ENCODE measurements at regions not wholly inside any gene's neighbourhood (a gene's known extent, or its start where the extent isn't known, plus 50 kb on each side); places are given as distances from the start of the nearest gene placed in this dataset.
"Not testable (repeated sequence)": the region's sequence is repeated elsewhere in the genome, so short reads cannot be mapped to it uniquely, and the experiment has no call there.

- H3K4me3 ChIP-seq, result no peak overlapping the region
- intact Hi-C loops (cut with DNase I), result no loop called here
- no peaks in the 10 kb centered on the region for H3K4me1 ChIP-seq (replicated peaks in 1 of 2)
- no peak for DNase-seq
- peaks cover 0 to 7% (median 0%) of the 10 kb centered on the region in 3 donors for H3K9me3 ChIP-seq (replicated peaks in 1 of 3)
- H3K36me3 ChIP-seq (replicated peaks in 1 of 2), result no peaks in the 10 kb centered on the region
- no peaks in the 10 kb centered on the region for H3K27me3 ChIP-seq
- H3K27ac ChIP-seq, result no peak overlapping the region
- WGBS, 4 donors, result 89 to 95% (median 92%) methylated on average over 2 to 3 of the region's 3 CpGs
- TF ChIP-seq CTCF (IDR thresholded peaks at IDR 0.05) (no peak), POLR2A (IDR thresholded peaks at IDR 0.05) (no peak)
These were observed 89.2 kb downstream of the KBTBD2 start for GRCh38 chr7:32802305-32802910.

GRCh38 chr7:32793053-32793452, 98.5 kb downstream of the KBTBD2 start:
- intact Hi-C loops (cut with DNase I); H3K4me1 ChIP-seq (replicated peaks in 1 of 2); H3K27me3 ChIP-seq; H3K27ac ChIP-seq; H3K9me3 ChIP-seq (replicated peaks in 1 of 3); H3K36me3 ChIP-seq (replicated peaks in 1 of 2); H3K4me3 ChIP-seq; DNase-seq: not testable (repeated sequence)
- WGBS, 4 donors, result 78 to 93% (median 86%) methylated on average over 1 to 2 of the region's 5 CpGs

- H3K4me3 ChIP-seq; H3K27me3 ChIP-seq; DNase-seq; H3K36me3 ChIP-seq (replicated peaks in 1 of 2); H3K4me1 ChIP-seq (replicated peaks in 1 of 2); H3K9me3 ChIP-seq (replicated peaks in 1 of 3); H3K27ac ChIP-seq; intact Hi-C loops (cut with DNase I): not testable (repeated sequence)
- WGBS, 4 donors, result 68 to 76% (median 74%) methylated on average over 7 of the region's 7 CpGs
These were observed 100.7 kb downstream of the KBTBD2 start for GRCh38 chr7:32790766-32791430.

- H3K4me3 ChIP-seq; H3K27me3 ChIP-seq; H3K4me1 ChIP-seq (replicated peaks in 1 of 2); DNase-seq; intact Hi-C loops (cut with DNase I); H3K36me3 ChIP-seq (replicated peaks in 1 of 2); H3K9me3 ChIP-seq (replicated peaks in 1 of 3); H3K27ac ChIP-seq: not testable (repeated sequence)
- 83 to 93% (median 91%) methylated on average over 8 of the region's 8 CpGs for WGBS, 4 donors
These were observed 102.3 kb downstream of the KBTBD2 start for GRCh38 chr7:32789266-32789665.

GRCh38 chr7:32788174-32788573, 103.4 kb downstream of the KBTBD2 start:
- H3K4me3 ChIP-seq; H3K4me1 ChIP-seq (replicated peaks in 1 of 2); H3K27ac ChIP-seq; H3K9me3 ChIP-seq (replicated peaks in 1 of 3); DNase-seq; H3K27me3 ChIP-seq; intact Hi-C loops (cut with DNase I); H3K36me3 ChIP-seq (replicated peaks in 1 of 2): not testable (repeated sequence)
- 92 to 100% (median 97%) methylated on average over 2 of the region's 2 CpGs for WGBS, 4 donors

GRCh38 chr7:32785365-32785944, 106.1 kb downstream of the KBTBD2 start:
- H3K9me3 ChIP-seq (replicated peaks in 1 of 3); H3K4me1 ChIP-seq (replicated peaks in 1 of 2); intact Hi-C loops (cut with DNase I); DNase-seq; H3K4me3 ChIP-seq; H3K27me3 ChIP-seq; H3K36me3 ChIP-seq (replicated peaks in 1 of 2); H3K27ac ChIP-seq: not testable (repeated sequence)
- WGBS, 4 donors, result 80 to 95% (median 90%) methylated on average over 1 to 5 of the region's 5 CpGs

- DNase-seq; H3K36me3 ChIP-seq (replicated peaks in 1 of 2); H3K9me3 ChIP-seq (replicated peaks in 1 of 3); H3K27ac ChIP-seq; H3K4me3 ChIP-seq; H3K27me3 ChIP-seq; H3K4me1 ChIP-seq (replicated peaks in 1 of 2); intact Hi-C loops (cut with DNase I): not testable (repeated sequence)
- WGBS, 4 donors, result 100% methylated on average over 1 of the region's 1 CpG; no CpG with 5 or more reads in 2 of the 4 donors
These were observed 111.7 kb downstream of the KBTBD2 start for GRCh38 chr7:32779895-32780294.
